Activated CD4-positive, alpha-beta T cell treated with anti-CD3 and anti-CD28 coated beads for 48 hours (primary cell): ENCODE measurements at regions not wholly inside any gene's neighbourhood (a gene's known extent, or its start where the extent isn't known, plus 50 kb on each side); places are given as distances from the start of the nearest gene placed in this dataset.

Experiments
- DNase-seq: peaks from one replicate; pipeline ENCODE4 v3.0.0-alpha.2; 2020

DNA sequence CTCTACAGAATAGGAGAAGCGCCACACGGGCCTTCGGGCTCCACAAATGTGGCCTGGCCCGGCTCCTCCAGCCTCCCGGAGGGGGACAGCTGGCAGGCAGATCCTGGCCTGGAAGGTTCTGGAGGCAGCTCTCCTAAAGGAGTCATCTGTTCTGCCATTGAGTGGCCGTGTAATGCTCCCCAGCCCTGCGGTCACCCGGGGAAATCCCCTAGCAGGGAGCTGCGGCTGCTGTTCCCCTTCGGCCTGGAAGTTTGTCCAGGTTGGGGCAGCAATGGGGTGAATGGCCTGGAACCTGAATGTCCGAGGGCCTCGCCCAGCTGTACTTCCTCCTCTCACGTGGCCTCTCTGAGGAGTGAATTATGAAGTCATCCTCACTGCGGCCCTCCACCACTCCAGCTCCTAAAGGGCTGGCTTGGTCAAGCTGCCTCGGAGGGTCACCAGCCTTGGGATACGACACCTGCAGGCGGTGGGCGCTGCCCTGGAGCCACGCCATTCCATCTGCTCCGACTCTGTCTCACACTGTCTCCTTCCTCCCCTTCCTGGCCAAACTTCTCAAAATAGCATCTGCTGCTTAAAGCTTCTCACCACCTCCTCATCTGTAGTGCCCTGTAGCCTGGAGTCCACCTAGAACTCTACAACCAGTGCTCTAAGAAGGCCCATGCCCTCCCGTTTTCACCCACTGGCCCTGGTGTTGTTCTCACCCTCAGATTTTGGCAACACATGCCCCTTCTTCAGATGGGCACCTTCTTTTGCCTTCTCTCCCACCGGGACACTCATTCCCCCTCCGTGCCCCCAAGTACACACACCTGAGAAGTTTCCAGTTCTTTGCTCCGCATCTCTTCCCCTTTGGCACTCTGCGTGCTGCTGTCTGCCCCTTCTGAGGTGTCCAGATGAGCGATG, 54.4 kb upstream of the TMPRSS2 start:
- no peak for DNase-seq

DNA sequence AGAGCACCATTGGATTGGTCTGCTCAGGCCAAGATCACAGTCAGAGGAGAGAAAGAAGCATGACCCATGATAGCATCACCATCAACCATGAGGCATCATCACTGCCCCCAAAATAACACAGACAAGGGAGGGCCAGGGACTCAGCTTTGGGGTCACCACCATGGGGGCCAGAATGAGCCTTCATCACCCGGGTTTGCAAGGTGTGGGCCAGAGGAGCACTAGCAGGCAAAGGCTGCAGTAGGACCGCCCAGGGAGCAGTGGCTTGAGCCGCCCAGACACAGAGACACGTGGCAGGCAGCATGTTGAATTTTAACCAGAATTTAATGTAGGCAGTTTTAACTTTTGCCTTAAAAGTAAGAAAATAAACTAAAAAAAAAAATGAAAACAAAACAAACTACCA, 53.7 kb upstream of the TMPRSS2 start:
- no peak for DNase-seq

DNA sequence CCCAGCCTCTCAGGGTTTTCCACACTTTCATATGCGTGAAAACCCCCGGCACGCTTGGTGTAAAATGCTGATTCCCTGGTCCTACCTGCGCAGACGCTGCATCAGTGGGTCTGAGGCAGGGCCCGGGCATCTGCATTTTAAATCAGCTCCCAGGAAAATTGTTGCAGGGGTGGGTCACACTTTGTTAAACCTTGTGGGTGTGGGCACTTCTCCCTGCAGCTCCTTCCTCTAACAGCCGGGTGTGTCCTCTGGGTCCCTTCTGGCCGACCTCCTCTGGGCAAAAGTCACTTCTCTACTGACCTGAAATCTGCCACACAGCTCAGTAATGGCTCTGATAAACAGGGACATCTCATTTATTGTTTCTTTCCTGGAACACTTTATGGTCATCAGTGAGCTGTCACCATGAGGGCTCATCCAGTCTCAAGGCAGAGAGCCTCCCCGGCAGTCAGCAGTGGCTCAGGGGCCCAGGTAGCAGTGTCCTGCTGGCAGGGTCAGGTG, 52.8 kb upstream of the TMPRSS2 start:
- no peak for DNase-seq

DNA sequence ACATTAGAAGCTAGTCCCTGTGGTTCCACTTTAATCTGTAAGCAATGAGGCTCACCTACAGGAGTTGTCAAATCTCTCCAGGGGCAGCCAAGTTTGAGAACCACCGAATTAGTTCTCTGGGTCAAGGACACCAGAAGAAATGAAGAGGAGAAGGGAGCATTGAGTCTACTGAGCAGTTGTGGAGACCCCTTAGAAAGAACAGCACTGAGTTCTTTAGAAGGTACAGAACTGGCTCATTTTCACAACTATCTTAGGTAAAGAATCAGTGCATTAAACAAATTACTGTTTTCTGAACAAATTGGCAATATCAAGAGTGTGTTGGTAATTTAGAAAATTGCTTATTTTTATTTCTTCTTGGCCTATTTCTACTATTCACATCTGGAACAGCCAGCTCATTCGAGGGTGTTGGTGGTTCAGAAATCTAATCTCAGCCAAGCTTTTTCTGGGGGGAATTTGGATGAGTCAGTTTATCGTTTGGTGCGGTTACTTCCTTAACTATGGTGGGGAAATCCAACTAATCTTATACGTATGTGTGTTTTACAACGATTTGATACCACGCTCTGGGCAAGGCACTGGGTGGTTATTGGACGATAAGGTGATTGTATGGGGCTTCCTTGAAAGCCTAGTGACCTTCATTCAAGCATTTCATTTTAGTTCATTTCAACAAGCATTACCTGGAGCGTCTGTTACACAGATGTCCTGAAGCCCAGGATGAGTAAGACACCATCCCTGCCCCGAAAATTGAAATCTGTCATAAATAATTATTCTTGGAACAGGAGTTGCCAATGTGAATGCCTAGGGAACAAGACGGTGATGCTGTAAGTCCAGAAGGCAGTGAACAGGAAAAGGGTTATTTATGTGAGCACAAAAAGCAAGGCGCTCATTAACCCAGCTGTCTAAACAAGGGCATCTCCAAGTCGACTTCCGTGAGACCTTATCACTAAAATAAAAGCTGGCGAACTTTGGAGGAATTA, 52.0 kb upstream of the TMPRSS2 start:
- no peak for DNase-seq

DNA sequence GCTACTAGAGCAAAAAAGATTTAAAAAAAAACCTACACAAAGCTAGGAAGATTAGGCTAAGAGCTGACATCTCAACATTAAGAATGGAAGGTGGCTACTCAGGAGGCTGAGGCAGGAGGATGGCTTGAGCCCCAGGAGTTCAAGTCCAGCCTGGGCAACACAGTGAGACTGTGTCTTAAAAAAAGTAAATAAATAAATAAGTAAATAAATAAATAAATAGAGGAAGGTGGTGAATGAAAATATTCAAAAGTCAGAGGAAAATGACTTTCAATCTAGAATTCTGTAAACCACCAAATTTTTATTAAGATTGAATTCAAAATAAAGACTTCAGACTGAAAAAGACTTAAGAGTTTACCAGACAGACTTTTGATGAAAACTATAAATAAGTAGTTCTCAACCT, 50.9 kb upstream of the TMPRSS2 start:
- no peak for DNase-seq

DNA sequence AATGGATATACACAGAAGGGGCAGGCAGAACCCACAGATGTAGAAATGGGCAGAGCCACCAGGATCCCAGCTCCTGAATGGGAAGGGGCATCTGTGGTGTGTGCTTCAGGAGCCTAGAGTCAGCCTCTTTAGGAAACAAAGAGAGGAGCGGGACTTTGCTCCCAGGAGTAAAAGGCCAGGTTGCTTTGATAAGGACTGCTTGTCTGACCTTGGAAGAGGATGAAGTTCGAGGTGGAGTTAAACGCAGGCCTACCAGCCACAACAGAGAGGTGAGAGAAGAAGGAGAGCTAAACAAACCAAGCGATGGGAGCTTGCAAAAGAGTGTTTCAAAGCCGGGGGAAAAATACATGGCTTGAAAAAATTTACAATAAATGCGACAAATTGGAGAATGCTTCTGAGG, 49.9 kb upstream of the TMPRSS2 start:
- DNase-seq, result no peak
